HepG2 (cell line): ENCODE measurements at regions not wholly inside any gene's neighbourhood (a gene's known extent, or its start where the extent isn't known, plus 50 kb on each side); places are given as distances from the start of the nearest gene placed in this dataset.

ENCODE experiments used
- ATAC-seq: fragments of 200-7000 bp; cut with Tn5 transposase; 3 replicates; pipeline ENCODE4 v1.9.1; 2020; ENCODE audit warnings: mild to moderate bottlenecking, moderate library complexity
- BruUV-seq: library from RNA; stranded (reverse); fragments of 400-500 nt; replicated peaks from 2 replicates; lab custom pipeline; 2021; lab: Mats Ljungman, UMichigan
- CTCF ChIA-PET: fragments of 300-600 bp; formaldehyde crosslinking; extraction: SDS; loops from one replicate; lab custom pipeline; 2021; ENCODE audit warnings: low total read pairs, inconsistent platforms, low intra/inter-chr PET ratio; lab: Yijun Ruan, JAX
- POLR2A ChIA-PET: fragments of 350-600 bp; sonication (Branson Sonifier 250); formaldehyde crosslinking; loops from one replicate; lab custom pipeline; 2020; ENCODE audit warnings: antibody characterized with exemption, inconsistent platforms; lab: Yijun Ruan, JAX
- DNase-seq: peaks from one replicate; pipeline ENCODE4 v3.0.0-alpha.2; 2015; ENCODE audit warnings: low spot score
- FAIRE-seq: peaks from 3 replicates; lab custom pipeline; 2011; peaks lifted over from hg19 to GRCh38; lab: Jason Lieb, UNC
- H2AFZ ChIP-seq: one replicate; pipeline ENCODE4 v1.6.1; 2011; ENCODE audit warnings: low read length, inconsistent platforms
- H3K27ac ChIP-seq: fragments of 300-600 bp; 3 replicates; pipeline ENCODE4 v1.8.0; 2011; ENCODE audit warnings: mixed run types, mild to moderate bottlenecking, mixed read lengths, low read length, inconsistent platforms; ENCODE audit not compliant: insufficient read depth; ENCODE audit errors: extremely low read length
- H3K27me3 ChIP-seq, 2 experiments: fragments of 200-600 bp in 1 of 2; 2 replicates in 1 of 2; 3 replicates in 1 of 2; pipeline versions ENCODE4 v1.6.0 to v1.8.0; 2011; ENCODE audit warnings: low read length in 2 of 2, mild to moderate bottlenecking in 2 of 2, moderate library complexity in 2 of 2, inconsistent platforms in 1 of 2; ENCODE audit not compliant: insufficient read depth in 2 of 2, control insufficient read depth in 1 of 2
- H3K36me3 ChIP-seq, 2 experiments: fragments of 200-600 bp in 1 of 2; replicated peaks in 1 of 2; 2 replicates in 1 of 2; 3 replicates in 1 of 2; pipeline versions ENCODE4 v1.5.1 to v1.8.0; 2011; ENCODE audit warnings: low read length in 2 of 2, inconsistent platforms in 1 of 2; ENCODE audit not compliant: insufficient read depth in 2 of 2, control insufficient read depth in 1 of 2
- H3K4me1 ChIP-seq: 2 replicates; pipeline ENCODE4 v1.5.1; 2012; ENCODE audit warnings: low read length, inconsistent platforms; ENCODE audit not compliant: insufficient read depth
- H3K4me2 ChIP-seq: 2 replicates; pipeline ENCODE4 v1.6.0; 2011; ENCODE audit warnings: low read depth, low read length, inconsistent platforms
- H3K4me3 ChIP-seq, 3 experiments: fragments of 200-600 bp in 1 of 3; sonication (generic), shearing (Covaris generic) in 1 of 3; replicated peaks in 1 of 3; 2 replicates each; pipeline ENCODE4 v1.5.1; 2011 to 2016; ENCODE audit warnings: low read length in 3 of 3, inconsistent platforms in 2 of 3, low read depth in 2 of 3, mild to moderate bottlenecking in 2 of 3, control low read depth in 1 of 3, mixed read lengths in 1 of 3; ENCODE audit not compliant: insufficient read depth in 1 of 3
- H3K79me2 ChIP-seq: one replicate; pipeline ENCODE4 v1.6.1; 2011; ENCODE audit warnings: low read length, inconsistent platforms; ENCODE audit not compliant: insufficient read depth
- H3K9ac ChIP-seq: 2 replicates; pipeline ENCODE4 v1.6.0; 2011; ENCODE audit warnings: mild to moderate bottlenecking, low read depth, low read length, inconsistent platforms; ENCODE audit not compliant: insufficient read depth
- H3K9me3 ChIP-seq: 2 replicates; pipeline ENCODE4 v1.5.1; 2012; ENCODE audit warnings: mild to moderate bottlenecking, low read length
- H4K20me1 ChIP-seq: 2 replicates; pipeline ENCODE4 v1.6.0; 2011; ENCODE audit warnings: inconsistent platforms, mild to moderate bottlenecking, low read length, moderate library complexity; ENCODE audit not compliant: insufficient read depth
- CENPX ChIP-seq: sonication (generic); formaldehyde crosslinking; IDR thresholded peaks from 2 replicates; pipeline ENCODE4 v1.9.0; 2021; ENCODE audit warnings: mild to moderate bottlenecking, missing genetic modification reagents, moderate library complexity
- LCORL ChIP-seq, 2 experiments: fragments of 450-650 bp in 1 of 2; sonication (generic) in 1 of 2; formaldehyde crosslinking in 1 of 2; IDR thresholded peaks; 2 replicates each; pipeline versions ENCODE4 v1.5.0 to v1.6.1; 2017 to 2020; ENCODE audit warnings: antibody characterized with exemption in 1 of 2, missing genetic modification reagents in 1 of 2
- PRDM10 ChIP-seq: sonication (generic); formaldehyde crosslinking; IDR thresholded peaks from 2 replicates; pipeline ENCODE4 v1.4.0; 2020; ENCODE audit warnings: low read depth, missing genetic modification reagents
- SNAPC5 ChIP-seq: sonication (generic); formaldehyde crosslinking; IDR thresholded peaks from 2 replicates; pipeline ENCODE4 v1.8.1; 2023; ENCODE audit warnings: mild to moderate bottlenecking, missing genetic modification reagents, borderline replicate concordance
- ZNF816 ChIP-seq: sonication (generic); formaldehyde crosslinking; IDR thresholded peaks from 2 replicates; pipeline ENCODE4 v1.8.0; 2022; ENCODE audit warnings: missing genetic modification reagents, mild to moderate bottlenecking, borderline replicate concordance
- WGBS: methylation state at CpG from one replicate; pipeline ENCODE4 v1.1.6; 2017; ENCODE audit warnings: low lambda C conversion rate; 5-methylcytosine and 5-hydroxymethylcytosine counted together
- in situ Hi-C: cut with HindIII; loops from 2 replicates; pipeline ENCODE4 v1.10.0; 2017; ENCODE audit warnings: low pct_unique_long_range_greater_than_20kb; ENCODE audit not compliant: extremely low pct_ligation_motif_present
- intact Hi-C: fragments of 100-400 bp; cut with micrococcal nuclease; formaldehyde crosslinking; loops from one replicate; pipeline ENCODE4 v1.10.0; 2022; ENCODE audit not compliant: unreplicated experiment
- TF ChIP-seq, protein P1 (sequence below): sonication (generic); formaldehyde crosslinking; IDR thresholded peaks from 2 replicates; pipeline ENCODE4 v1.9.0; 2021; ENCODE audit warnings: missing genetic modification reagents, mild to moderate bottlenecking, borderline replicate concordance
- TF ChIP-seq, protein P2 (sequence below): sonication (generic); formaldehyde crosslinking; IDR thresholded peaks from 2 replicates; pipeline ENCODE4 v1.4.0; 2020; ENCODE audit warnings: missing genetic modification reagents, borderline replicate concordance

- FAIRE-seq (no peak), ATAC-seq (no peak)
- intact Hi-C loops = no loop called here
Measured at GRCh38 chr2:12314127-12314760, 402.5 kb upstream of the TRIB2 start.

DNA sequence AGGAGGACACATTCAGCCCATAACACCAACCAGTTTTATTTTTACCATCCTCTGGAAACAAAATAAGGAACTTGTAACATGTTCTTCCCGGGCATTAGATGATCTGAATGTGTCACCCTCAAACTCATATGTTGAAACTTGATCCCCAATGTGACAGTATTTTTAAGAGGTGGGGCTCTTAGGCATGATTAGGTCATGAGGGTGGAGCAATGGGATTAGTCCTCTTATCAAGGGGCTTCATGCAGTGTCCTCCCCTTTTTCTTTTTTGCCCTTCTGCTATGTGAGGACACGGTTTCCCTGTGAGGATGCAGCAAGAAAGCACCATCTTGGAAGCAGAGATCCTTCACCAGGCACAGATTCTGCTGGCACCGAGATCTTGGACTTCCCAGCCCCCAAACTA, 401.5 kb upstream of the TRIB2 start:
- FAIRE-seq = no peak
- WGBS = 3% methylated on average over 3 of the region's 3 CpGs
- no peaks in the 10 kb centered on the region for H3K36me3 ChIP-seq
- no peak overlapping the region for H3K4me2 ChIP-seq
- H3K27me3 ChIP-seq = no peaks in the 10 kb centered on the region; a peak in 1 of 5 replicates
- no peak for DNase-seq
- H4K20me1 ChIP-seq = no peaks in the 10 kb centered on the region
- ATAC-seq = no peak
- no peaks in the 10 kb centered on the region for H3K79me2 ChIP-seq
- in situ Hi-C loops (no loop called here), intact Hi-C loops (no loop called here)
- no peak overlapping the region for H3K27ac ChIP-seq
- H3K9me3 ChIP-seq = no peaks in the 10 kb centered on the region
- ChIA-PET CTCF (no interaction called here), POLR2A (no interaction called here)
- H2AFZ ChIP-seq = no peak overlapping the region
- BruUV-seq = no TSS peak
- H3K9ac ChIP-seq = no peak overlapping the region
- H3K4me1 ChIP-seq = no peaks in the 10 kb centered on the region
- no peak overlapping the region for H3K4me3 ChIP-seq
- TF ChIP-seq, protein P1, sequence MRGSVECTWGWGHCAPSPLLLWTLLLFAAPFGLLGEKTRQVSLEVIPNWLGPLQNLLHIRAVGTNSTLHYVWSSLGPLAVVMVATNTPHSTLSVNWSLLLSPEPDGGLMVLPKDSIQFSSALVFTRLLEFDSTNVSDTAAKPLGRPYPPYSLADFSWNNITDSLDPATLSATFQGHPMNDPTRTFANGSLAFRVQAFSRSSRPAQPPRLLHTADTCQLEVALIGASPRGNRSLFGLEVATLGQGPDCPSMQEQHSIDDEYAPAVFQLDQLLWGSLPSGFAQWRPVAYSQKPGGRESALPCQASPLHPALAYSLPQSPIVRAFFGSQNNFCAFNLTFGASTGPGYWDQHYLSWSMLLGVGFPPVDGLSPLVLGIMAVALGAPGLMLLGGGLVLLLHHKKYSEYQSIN (CRISPR knock-in tag) = no peak
- TF ChIP-seq SNAPC5 (CRISPR knock-in tag) (no peak), ZNF816 (CRISPR knock-in tag) (no peak), LCORL (IDR thresholded peaks at IDR 0.05) (no peak), LCORL (CRISPR knock-in tag; IDR thresholded peaks at IDR 0.05) (no peak), PRDM10 (CRISPR knock-in tag) (no peak)
- TF ChIP-seq, protein P2, sequence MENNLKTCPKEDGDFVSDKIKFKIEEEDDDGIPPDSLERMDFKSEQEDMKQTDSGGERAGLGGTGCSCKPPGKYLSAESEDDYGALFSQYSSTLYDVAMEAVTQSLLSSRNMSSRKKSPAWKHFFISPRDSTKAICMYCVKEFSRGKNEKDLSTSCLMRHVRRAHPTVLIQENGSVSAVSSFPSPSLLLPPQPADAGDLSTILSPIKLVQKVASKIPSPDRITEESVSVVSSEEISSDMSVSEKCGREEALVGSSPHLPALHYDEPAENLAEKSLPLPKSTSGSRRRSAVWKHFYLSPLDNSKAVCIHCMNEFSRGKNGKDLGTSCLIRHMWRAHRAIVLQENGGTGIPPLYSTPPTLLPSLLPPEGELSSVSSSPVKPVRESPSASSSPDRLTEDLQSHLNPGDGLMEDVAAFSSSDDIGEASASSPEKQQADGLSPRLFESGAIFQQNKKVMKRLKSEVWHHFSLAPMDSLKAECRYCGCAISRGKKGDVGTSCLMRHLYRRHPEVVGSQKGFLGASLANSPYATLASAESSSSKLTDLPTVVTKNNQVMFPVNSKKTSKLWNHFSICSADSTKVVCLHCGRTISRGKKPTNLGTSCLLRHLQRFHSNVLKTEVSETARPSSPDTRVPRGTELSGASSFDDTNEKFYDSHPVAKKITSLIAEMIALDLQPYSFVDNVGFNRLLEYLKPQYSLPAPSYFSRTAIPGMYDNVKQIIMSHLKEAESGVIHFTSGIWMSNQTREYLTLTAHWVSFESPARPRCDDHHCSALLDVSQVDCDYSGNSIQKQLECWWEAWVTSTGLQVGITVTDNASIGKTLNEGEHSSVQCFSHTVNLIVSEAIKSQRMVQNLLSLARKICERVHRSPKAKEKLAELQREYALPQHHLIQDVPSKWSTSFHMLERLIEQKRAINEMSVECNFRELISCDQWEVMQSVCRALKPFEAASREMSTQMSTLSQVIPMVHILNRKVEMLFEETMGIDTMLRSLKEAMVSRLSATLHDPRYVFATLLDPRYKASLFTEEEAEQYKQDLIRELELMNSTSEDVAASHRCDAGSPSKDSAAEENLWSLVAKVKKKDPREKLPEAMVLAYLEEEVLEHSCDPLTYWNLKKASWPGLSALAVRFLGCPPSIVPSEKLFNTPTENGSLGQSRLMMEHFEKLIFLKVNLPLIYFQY (CRISPR knock-in tag) = no peak

More at GRCh38 chr2:12314127-12314760, 402.5 kb upstream of the TRIB2 start:
- Histone ChIP-seq H3K4me2 (no peak overlapping the region), H3K4me3 (no peak overlapping the region), H3K27me3 (no peaks in the 10 kb centered on the region; a peak in 1 of 5 replicates), H3K27ac (no peak overlapping the region), H3K36me3 (no peaks in the 10 kb centered on the region), H3K9ac (no peak overlapping the region), H3K4me1 (no peaks in the 10 kb centered on the region), H4K20me1 (no peaks in the 10 kb centered on the region), H3K9me3 (no peaks in the 10 kb centered on the region), H3K79me2 (no peaks in the 10 kb centered on the region), H2AFZ (no peak overlapping the region)
- DNase-seq = no peak
- ChIA-PET POLR2A (no interaction called here), CTCF (no interaction called here)
- no TSS peak for BruUV-seq
- WGBS = 24% methylated on average over 8 of the region's 8 CpGs
- TF ChIP-seq CENPX = no peak
- in situ Hi-C loops = no loop called here
